SW480 (cell line): ENCODE measurements at regions not wholly inside any gene's neighbourhood (a gene's known extent, or its start where the extent isn't known, plus 50 kb on each side); places are given as distances from the start of the nearest gene placed in this dataset.

ENCODE experiments used
- DNase-seq: peaks from one replicate; pipeline ENCODE4 v3.0.0-alpha.2; 2016; ENCODE audit warnings: low spot score

DNA sequence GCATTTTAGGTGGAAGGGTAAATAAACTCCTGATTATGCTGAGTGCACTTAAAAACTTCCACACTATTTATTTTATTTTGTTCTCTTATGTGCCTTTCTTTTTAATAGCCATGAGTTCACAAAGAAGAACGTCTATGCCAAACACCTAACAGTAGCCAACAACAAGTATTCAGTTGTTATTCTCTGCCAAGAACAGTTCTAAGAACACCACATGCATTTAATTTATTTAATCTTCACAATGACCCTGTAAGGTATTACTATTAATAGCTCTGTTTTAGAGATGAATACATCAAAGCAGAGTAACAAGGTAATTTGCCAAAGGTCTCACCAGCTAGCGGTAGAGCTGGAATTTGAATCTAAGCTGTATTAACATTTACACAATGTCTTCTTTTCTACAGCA lies 240.1 kb downstream of the ALG10B start:
- no peak for DNase-seq

DNA sequence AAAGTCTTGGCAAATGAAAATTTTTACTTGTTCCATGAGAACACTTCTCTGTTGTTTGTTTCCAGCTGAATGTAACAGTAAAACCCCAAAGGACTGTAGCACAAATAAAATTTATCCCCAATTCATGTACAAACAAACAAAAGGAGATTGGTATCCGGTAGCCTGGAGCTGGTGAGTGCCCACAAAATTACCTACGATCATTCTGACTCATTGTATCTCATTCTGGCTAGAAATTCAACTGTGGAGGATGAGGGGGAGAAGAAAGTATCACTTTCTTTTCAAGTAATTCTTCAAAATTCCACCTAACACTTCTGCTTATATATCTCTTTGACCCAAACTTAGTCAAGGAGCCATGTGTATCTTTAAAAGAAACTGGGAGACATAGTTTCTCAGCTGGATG lies 268.5 kb downstream of the ALG10B start:
- DNase-seq = no peak

DNA sequence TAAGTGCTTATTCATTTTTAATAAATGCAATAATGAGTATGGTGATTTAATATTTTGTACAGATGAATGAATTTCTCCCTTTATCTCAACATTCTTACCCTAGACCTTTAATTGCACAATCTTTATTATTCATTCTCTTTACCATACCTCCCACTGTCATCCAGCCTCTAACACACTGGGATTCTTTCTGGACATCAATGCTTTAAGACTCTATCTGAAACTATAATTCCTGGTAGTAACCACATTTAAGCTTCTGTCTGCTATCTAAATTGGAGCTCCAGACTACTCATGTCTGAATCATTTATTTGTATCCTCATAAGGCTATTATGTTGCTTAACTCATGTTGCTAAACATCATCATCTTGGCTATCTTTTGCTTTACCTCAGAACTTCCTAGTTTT lies 270.2 kb downstream of the ALG10B start:
- DNase-seq = no peak

DNA sequence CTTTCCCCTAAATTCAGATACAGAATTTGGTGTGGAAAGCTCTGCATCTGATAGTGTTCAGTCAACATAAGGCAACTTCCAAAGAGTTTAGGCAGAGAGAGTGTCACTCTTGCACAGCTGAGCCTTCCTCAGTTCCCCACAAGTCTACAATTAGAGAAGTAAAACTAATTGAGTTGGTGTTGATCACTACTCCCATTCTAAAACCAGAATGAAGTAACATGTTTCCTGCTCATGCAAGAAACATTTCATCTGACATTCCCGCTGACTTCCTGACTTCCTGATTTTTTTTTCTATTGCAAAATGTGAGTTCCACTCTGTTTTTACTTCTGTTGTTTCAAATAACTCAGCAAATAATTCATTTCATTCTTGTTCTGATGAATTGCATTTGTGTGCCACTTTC lies 271.0 kb downstream of the ALG10B start:
- DNase-seq = no peak

DNA sequence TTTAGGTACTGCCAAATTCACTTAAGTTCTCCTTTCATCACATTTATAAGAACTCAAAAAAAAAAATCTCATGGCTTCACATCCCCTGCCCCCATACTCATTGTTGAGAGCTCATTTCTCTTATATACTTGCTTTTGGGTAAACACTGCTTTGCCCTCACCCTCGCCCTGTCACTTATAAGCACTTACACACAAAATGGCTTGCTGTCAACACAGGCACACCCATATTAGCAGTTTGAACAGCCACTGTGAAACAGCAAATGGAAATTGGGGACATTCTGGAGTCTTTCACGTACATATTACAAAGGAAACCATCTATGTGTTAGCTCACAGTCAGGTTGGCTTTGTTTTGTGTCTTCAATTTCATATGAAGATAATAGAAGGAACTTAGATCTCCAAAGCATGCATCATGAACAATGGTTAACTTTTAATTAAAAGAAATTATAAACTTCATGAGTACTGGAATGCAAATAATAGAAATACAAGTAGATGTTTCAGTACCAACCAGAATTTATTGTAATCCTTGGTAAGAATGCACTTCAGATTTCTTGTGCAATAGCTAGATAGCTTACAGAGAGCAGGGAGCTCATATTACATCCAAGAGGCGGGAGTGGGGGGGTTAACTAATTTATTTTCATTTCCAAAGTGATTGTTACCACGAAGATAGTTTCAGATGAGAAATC lies 272.2 kb downstream of the ALG10B start:
- DNase-seq = no peak

DNA sequence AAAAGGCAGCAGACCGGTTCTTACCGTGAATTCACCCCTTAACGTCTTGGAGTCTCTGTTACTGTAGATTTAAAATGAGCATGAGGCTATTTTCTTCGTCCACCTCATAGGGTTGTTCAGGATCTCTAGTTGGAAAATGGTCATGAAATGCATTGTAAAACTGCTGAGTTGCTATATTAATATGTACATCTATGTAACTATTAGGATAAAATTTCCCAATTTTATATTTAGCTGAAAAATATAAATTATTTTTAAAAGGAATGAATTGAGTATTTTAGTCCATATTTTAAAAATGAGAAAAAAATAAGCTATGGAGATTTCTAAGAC lies 272.7 kb downstream of the ALG10B start:
- no peak for DNase-seq

DNA sequence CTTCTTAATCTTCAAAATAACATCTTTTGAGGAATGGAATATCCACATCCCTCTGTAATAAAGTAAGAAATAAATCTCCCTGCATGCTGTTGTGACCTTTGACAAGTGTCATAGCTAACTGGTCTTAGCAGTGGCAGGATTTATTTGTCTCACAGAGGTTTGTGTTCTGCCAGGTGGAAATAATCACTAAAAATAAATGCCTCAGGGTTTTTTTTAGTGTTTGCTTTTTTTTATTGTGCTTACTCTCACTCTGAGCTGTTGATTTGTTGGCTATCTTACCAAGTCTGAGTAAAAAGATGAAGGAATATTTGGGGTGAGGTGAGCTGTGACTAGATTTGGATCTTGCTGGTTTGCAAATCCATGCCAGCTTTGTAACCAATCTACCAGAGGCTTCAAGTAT lies 285.4 kb downstream of the ALG10B start:
- no peak for DNase-seq
